ENCODE measurements at regions not wholly inside any gene's neighbourhood (a gene's known extent, or its start where the extent isn't known, plus 50 kb on each side); places are given as distances from the start of the nearest gene placed in this dataset.

- TF ChIP-seq E2F4 (CRISPR knock-in tag; IDR thresholded peaks at IDR 0.05; ENCODE audit: low read depth) (no peak), ZEB2 (IDR thresholded peaks at IDR 0.05) (peak; percentile 76), MIER1 (IDR thresholded peaks at IDR 0.05; ENCODE audit: low read depth) (no peak), TSC22D4 (tag; IDR thresholded peaks at IDR 0.05) (no peak), ZNF707 (CRISPR knock-in tag; conservative IDR thresholded peaks at IDR 0.05) (0 out of 2 replicates have a peak, but pooled peaks have one; percentile 31), RBM22 (IDR thresholded peaks at IDR 0.05; ENCODE audit: low read depth, low read length, poor library complexity, severe bottlenecking) (no peak), ZNF699 (CRISPR knock-in tag; IDR thresholded peaks at IDR 0.05; ENCODE audit: insufficient replicate concordance) (no peak), FOXA1 (IDR thresholded peaks at IDR 0.05; ENCODE audit: borderline replicate concordance) (no peak), ZBTB1 (CRISPR knock-in tag; IDR thresholded peaks at IDR 0.05; ENCODE audit: borderline replicate concordance, low read depth) (no peak), ZBED1 (IDR thresholded peaks at IDR 0.05) (peak; percentile 95), KLF6 (CRISPR knock-in tag; IDR thresholded peaks at IDR 0.05; ENCODE audit: borderline replicate concordance) (no peak), MAFK (IDR thresholded peaks at IDR 0.05; ENCODE audit: low read length) (no peak; the same call in 1 of the 2 replicates), CHD1 (IDR thresholded peaks at IDR 0.05; ENCODE audit: low read length) (peak; percentile 68), MNT (conservative IDR thresholded peaks at IDR 0.05) (peak; percentile 56 to 76), HMG20A (CRISPR knock-in tag; conservative IDR thresholded peaks at IDR 0.05) (no peak), RCOR1 (IDR thresholded peaks at IDR 0.05; ENCODE audit: borderline replicate concordance in 1 of 2, low read depth in 2 of 2, low read length in 2 of 2) (peak; percentile 68 to 97; a peak in 3 of 4 replicates), CEBPB (tag; IDR thresholded peaks at IDR 0.05) (peak; percentile 82), HOXB6 (CRISPR knock-in tag; IDR thresholded peaks at IDR 0.05; ENCODE audit: borderline replicate concordance) (no peak), FOSL1 (tag; conservative IDR thresholded peaks at IDR 0.05) (peak; percentile 81), TAF1 (IDR thresholded peaks at IDR 0.05; ENCODE audit: control insufficient read depth, extremely low read depth, insufficient read depth, low read length, severe bottlenecking) (peak; percentile 49), TAF15 (IDR thresholded peaks at IDR 0.05; ENCODE audit: low read depth, low read length) (no peak), TBP (optimal IDR thresholded peaks at IDR 0.05; ENCODE audit: low read depth, low read length) (peak; percentile 53), ARHGAP35 (IDR thresholded peaks at IDR 0.05; ENCODE audit: partially characterized antibody) (no peak), NR3C1 (CRISPR knock-in tag; IDR thresholded peaks at IDR 0.05) (no peak), ZC3H8 (IDR thresholded peaks at IDR 0.05) (no peak)
Observed at GRCh38 chr10:92756201-92757065, 66.7 kb downstream of the HHEX start (continued).

Measured in K562 (cell line).